ENCODE measurements at regions not wholly inside any gene's neighbourhood (a gene's known extent, or its start where the extent isn't known, plus 50 kb on each side); places are given as distances from the start of the nearest gene placed in this dataset.

- no peak overlapping the region for H3K4me3 ChIP-seq (replicated peaks; ENCODE audit: low read depth, low read length)
- DNase-seq (ENCODE audit: extremely low read depth, low read depth) = no peak
- TF ChIP-seq CTCF (IDR thresholded peaks at IDR 0.05; ENCODE audit: low read depth, low read length, missing control alignments) = no peak
Measured at GRCh38 chr5:107063511-107063910, 607.2 kb downstream of the EFNA5 start.

GRCh38 chr5:107058803-107059202 is 611.9 kb downstream of the EFNA5 start:
- H3K4me3 ChIP-seq (replicated peaks; ENCODE audit: low read depth, low read length) = no peak overlapping the region
- no peak for DNase-seq (ENCODE audit: extremely low read depth, low read depth)
- no peak for TF ChIP-seq CTCF (IDR thresholded peaks at IDR 0.05; ENCODE audit: low read depth, low read length, missing control alignments)

GRCh38 chr5:107058235-107058634 is 612.5 kb downstream of the EFNA5 start:
- H3K4me3 ChIP-seq (replicated peaks; ENCODE audit: low read depth, low read length) = no peak overlapping the region
- no peak for TF ChIP-seq CTCF (IDR thresholded peaks at IDR 0.05; ENCODE audit: low read depth, low read length, missing control alignments)
- DNase-seq (ENCODE audit: extremely low read depth, low read depth) = no peak

GRCh38 chr5:107056278-107056677 is 614.5 kb downstream of the EFNA5 start:
- TF ChIP-seq CTCF (IDR thresholded peaks at IDR 0.05; ENCODE audit: low read depth, low read length, missing control alignments) = no peak
- no peak overlapping the region for H3K4me3 ChIP-seq (replicated peaks; ENCODE audit: low read depth, low read length)
- no peak for DNase-seq (ENCODE audit: extremely low read depth, low read depth)

GRCh38 chr5:107047048-107047447 is 623.7 kb downstream of the EFNA5 start:
- no peak for TF ChIP-seq CTCF (IDR thresholded peaks at IDR 0.05; ENCODE audit: low read depth, low read length, missing control alignments)
- H3K4me3 ChIP-seq (replicated peaks; ENCODE audit: low read depth, low read length) = no peak overlapping the region
- DNase-seq (ENCODE audit: extremely low read depth, low read depth) = no peak

GRCh38 chr5:107043665-107044064 is 627.1 kb downstream of the EFNA5 start:
- DNase-seq (ENCODE audit: extremely low read depth, low read depth) = no peak
- H3K4me3 ChIP-seq (replicated peaks; ENCODE audit: low read depth, low read length) = no peak overlapping the region
- no peak for TF ChIP-seq CTCF (IDR thresholded peaks at IDR 0.05; ENCODE audit: low read depth, low read length, missing control alignments)

GRCh38 chr5:107040907-107041306 is 629.8 kb downstream of the EFNA5 start:
- no peak for DNase-seq (ENCODE audit: extremely low read depth, low read depth)

More at GRCh38 chr5:107040907-107041306, 629.8 kb downstream of the EFNA5 start:
- TF ChIP-seq CTCF (IDR thresholded peaks at IDR 0.05; ENCODE audit: low read depth, low read length, missing control alignments) = no peak
- no peak overlapping the region for H3K4me3 ChIP-seq (replicated peaks; ENCODE audit: low read depth, low read length)

Measured in HFF-Myc (cell line).